ENCODE measurements at regions not wholly inside any gene's neighbourhood (a gene's known extent, or its start where the extent isn't known, plus 50 kb on each side); places are given as distances from the start of the nearest gene placed in this dataset.
"Not testable (repeated sequence)": the region's sequence is repeated elsewhere in the genome, so short reads cannot be mapped to it uniquely, and the experiment has no call there.

DNA sequence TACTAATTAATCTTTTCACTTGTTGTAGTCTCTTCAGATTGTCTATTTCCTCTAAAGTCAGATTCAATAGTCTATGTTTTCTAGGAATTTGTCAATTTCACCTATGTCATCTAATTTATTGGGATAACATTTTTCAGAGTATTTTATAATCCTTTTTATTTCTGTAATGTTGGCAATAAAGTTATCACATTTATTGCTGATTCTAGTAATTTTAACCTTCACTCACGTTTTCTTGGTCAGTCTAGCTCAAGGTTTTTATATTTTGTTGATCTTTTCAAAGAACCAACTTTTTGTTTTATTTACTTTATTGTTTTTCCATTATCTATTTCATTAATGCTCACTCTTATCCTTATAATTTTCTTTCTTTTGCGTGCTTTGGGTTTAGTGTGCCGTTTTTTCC, 97.9 kb upstream of the GNG12 start:
- DNase-seq (ENCODE audit: low read depth): no peak
- Histone ChIP-seq H3K4me3 (ENCODE audit: low read length) (no peak overlapping the region), H3K27me3 (replicated peaks; ENCODE audit: control insufficient read depth, insufficient read depth, low read length) (no peaks in the 10 kb centered on the region), H3K9ac (ENCODE audit: low read length) (no peak overlapping the region), H3K9me3 (ENCODE audit: control insufficient read depth, low read length) (no peaks in the 10 kb centered on the region), H3K36me3 (ENCODE audit: control insufficient read depth, insufficient read depth, low read length, severe bottlenecking) (no peaks in the 10 kb centered on the region), H3K4me1 (ENCODE audit: control insufficient read depth, insufficient read depth, low read length) (peaks cover 5% of the 10 kb centered on the region)

- H3K9me3 ChIP-seq (ENCODE audit: control insufficient read depth, low read length): no peaks in the 10 kb centered on the region
- no peak overlapping the region for H3K9ac ChIP-seq (ENCODE audit: low read length)
- H3K36me3 ChIP-seq (ENCODE audit: control insufficient read depth, insufficient read depth, low read length, severe bottlenecking): no peaks in the 10 kb centered on the region
- no peak for DNase-seq (ENCODE audit: low read depth)
- peaks cover 18% of the 10 kb centered on the region for H3K4me1 ChIP-seq (ENCODE audit: control insufficient read depth, insufficient read depth, low read length)
- H3K27me3 ChIP-seq (replicated peaks; ENCODE audit: control insufficient read depth, insufficient read depth, low read length): no peaks in the 10 kb centered on the region
- H3K4me3 ChIP-seq (ENCODE audit: low read length): no peak overlapping the region
These were observed 89.8 kb upstream of the GNG12 start for GRCh38 chr1:67923074-67923473.

DNA sequence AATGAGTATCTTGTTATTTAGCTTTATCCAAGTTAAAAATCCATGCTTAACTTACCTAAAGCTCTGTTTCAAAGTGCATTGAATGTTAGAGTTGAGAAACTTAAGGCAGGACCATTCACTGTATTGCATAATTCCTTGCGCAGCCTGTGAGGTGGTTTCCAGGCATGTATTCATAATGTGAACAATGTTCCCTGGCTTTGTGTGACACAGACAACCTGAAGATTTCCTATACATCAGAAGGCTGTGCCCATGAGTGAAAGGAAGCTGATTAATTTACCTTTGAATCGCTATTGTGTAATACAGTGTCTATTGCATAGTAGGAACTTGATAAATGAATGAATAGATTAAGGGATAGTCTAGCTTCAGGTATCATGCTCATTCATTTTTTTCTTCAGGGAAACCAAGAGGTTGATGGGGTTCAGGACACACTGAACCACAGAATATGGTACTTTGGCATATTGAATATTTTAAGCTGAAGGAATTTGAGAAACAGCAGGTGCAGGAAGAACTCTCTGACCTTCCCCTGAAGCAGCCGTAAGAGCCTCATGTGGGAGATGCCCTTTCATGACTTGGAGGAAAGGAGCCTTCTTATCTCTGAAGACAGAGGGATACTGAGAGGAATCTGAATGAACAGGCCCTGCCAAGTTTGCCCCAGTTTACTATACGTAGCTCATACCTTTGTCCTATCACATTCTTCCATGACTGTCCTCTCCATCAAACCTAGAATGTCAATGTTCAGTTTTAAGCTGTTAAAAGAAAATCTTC, 88.6 kb upstream of the GNG12 start:
- H3K4me3 ChIP-seq (ENCODE audit: low read length): no peak overlapping the region

DNA sequence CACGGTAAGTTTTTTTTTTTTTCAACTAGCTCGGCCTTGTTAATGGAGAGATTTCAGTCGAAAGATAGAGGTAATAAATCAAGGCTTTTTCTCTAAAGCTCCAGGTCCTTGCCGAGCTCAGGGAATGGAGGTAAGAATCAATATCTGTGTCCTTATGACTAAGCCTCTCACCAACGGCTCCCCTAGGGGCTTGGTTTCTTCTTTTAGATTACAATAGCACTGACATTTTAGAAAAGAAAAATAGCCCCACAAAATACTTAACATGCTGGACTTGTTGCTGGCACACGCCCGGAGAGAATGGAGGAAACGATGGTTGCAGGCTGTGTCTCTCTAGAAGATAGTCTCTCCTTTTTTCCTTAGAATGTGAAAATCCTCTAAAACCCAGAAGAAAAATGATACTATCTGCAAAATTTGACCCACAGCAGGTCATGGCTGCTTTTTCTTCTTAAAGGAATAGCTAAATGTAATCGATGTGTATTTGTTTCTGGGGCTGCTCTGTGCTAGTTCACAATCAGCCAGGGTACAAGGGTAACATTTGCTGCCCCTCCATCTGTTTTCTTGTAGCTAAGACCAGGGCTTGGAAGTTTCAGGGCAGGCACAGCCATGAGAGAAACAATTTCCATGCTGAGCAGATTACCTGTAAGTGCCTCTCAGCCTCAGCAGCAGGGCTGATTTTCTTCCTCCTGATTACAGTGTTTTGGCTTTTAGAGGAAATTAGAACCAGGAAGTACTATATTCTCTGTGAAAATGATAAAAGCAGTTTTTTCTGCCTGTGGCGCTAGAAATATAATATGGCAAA, 86.2 kb upstream of the GNG12 start:
- Histone ChIP-seq H3K36me3 (ENCODE audit: control insufficient read depth, insufficient read depth, low read length, severe bottlenecking) (no peaks in the 10 kb centered on the region), H3K9me3 (ENCODE audit: control insufficient read depth, low read length) (no peaks in the 10 kb centered on the region), H3K4me1 (ENCODE audit: control insufficient read depth, insufficient read depth, low read length) (peaks cover 10% of the 10 kb centered on the region), H3K4me3 (ENCODE audit: low read length) (no peak overlapping the region), H3K27me3 (replicated peaks; ENCODE audit: control insufficient read depth, insufficient read depth, low read length) (no peaks in the 10 kb centered on the region), H3K9ac (ENCODE audit: low read length) (no peak overlapping the region)
- no peak for DNase-seq (ENCODE audit: low read depth)

More for the DNA sequence above, 88.6 kb upstream of the GNG12 start:
- Histone ChIP-seq H3K4me1 (ENCODE audit: control insufficient read depth, insufficient read depth, low read length) (peaks cover 15% of the 10 kb centered on the region), H3K27me3 (replicated peaks; ENCODE audit: control insufficient read depth, insufficient read depth, low read length) (no peaks in the 10 kb centered on the region), H3K9me3 (ENCODE audit: control insufficient read depth, low read length) (no peaks in the 10 kb centered on the region), H3K36me3 (ENCODE audit: control insufficient read depth, insufficient read depth, low read length, severe bottlenecking) (no peaks in the 10 kb centered on the region), H3K9ac (ENCODE audit: low read length) (no peak overlapping the region)
- no peak for DNase-seq (ENCODE audit: low read depth)

DNA sequence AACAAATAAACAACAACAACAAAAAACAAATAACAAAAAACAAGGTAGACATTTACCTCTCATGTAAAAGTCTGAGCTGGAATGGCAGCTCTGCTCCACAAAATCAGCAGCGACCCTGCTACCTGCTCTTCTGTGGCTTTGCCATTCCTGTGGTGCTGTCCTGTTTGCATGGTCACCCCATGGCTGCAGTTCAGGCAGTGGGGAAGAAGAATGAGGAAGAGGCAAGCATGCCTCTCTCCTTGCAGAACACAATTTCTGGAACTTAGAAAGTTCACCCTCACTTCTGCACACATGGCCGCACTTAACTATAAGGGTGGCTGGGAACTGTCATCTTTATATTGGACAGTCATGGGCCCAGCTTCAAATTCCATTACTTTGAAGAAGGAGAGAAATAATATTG, 84.8 kb upstream of the GNG12 start:
- H3K9me3 ChIP-seq (ENCODE audit: control insufficient read depth, low read length): no peaks in the 10 kb centered on the region
- no peaks in the 10 kb centered on the region for H3K36me3 ChIP-seq (ENCODE audit: control insufficient read depth, insufficient read depth, low read length, severe bottlenecking)
- peaks cover 3% of the 10 kb centered on the region for H3K4me1 ChIP-seq (ENCODE audit: control insufficient read depth, insufficient read depth, low read length)
- H3K4me3 ChIP-seq (ENCODE audit: low read length): no peak overlapping the region
- no peaks in the 10 kb centered on the region for H3K27me3 ChIP-seq (replicated peaks; ENCODE audit: control insufficient read depth, insufficient read depth, low read length)
- DNase-seq (ENCODE audit: low read depth): no peak
- no peak overlapping the region for H3K9ac ChIP-seq (ENCODE audit: low read length)

GRCh38 chr1:67917006-67917405, 83.7 kb upstream of the GNG12 start:
- no peak for DNase-seq (ENCODE audit: low read depth)
- Histone ChIP-seq H3K9ac (ENCODE audit: low read length) (no peak overlapping the region), H3K4me3 (ENCODE audit: low read length) (no peak overlapping the region), H3K36me3 (ENCODE audit: control insufficient read depth, insufficient read depth, low read length, severe bottlenecking) (no peaks in the 10 kb centered on the region), H3K4me1 (ENCODE audit: control insufficient read depth, insufficient read depth, low read length) (peaks cover 3% of the 10 kb centered on the region), H3K9me3 (ENCODE audit: control insufficient read depth, low read length) (no peaks in the 10 kb centered on the region), H3K27me3 (replicated peaks; ENCODE audit: control insufficient read depth, insufficient read depth, low read length) (no peaks in the 10 kb centered on the region)

DNA sequence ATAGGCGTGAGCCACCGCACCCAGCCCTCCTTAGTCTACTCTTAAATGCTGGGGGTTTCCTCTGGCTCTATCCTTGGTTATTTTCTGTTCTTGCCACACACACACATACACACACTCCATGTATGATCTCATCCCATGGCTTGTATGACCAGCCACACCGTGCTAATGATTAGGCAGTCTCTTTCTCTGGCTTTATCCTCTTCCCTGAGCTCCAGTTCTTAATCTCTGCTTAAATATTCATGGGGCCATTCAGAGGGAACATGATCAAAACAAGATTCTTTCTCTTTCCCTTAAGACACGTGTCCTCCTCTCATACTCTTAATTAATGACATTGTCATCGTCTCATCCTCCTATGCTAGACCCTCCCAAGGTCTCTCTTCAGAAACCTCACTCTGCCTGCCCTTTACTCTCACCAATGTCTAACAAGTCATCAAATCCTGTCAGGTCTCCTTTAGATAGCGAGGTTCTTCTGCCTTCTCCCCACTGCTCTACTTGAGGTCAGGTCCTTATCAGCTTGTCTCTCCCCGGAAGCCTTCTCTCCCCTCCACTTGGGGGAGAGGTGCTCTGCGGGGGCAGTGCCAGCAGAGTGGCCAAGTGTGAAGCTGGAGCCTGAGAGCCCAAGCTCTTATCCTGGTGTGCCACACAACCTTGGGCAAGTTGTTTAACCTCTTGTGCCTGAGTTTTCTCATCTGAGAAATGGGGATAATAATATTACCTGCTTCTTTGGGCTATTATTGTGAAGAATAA, 83.0 kb upstream of the GNG12 start:
- no peak overlapping the region for H3K9ac ChIP-seq (ENCODE audit: low read length)
- H3K4me1 ChIP-seq (ENCODE audit: control insufficient read depth, insufficient read depth, low read length): peaks cover 3% of the 10 kb centered on the region
- DNase-seq (ENCODE audit: low read depth): no peak
- no peaks in the 10 kb centered on the region for H3K36me3 ChIP-seq (ENCODE audit: control insufficient read depth, insufficient read depth, low read length, severe bottlenecking)
- H3K27me3 ChIP-seq (replicated peaks; ENCODE audit: control insufficient read depth, insufficient read depth, low read length): no peaks in the 10 kb centered on the region
- H3K9me3 ChIP-seq (ENCODE audit: control insufficient read depth, low read length): no peaks in the 10 kb centered on the region
- H3K4me3 ChIP-seq (ENCODE audit: low read length): no peak overlapping the region

DNA sequence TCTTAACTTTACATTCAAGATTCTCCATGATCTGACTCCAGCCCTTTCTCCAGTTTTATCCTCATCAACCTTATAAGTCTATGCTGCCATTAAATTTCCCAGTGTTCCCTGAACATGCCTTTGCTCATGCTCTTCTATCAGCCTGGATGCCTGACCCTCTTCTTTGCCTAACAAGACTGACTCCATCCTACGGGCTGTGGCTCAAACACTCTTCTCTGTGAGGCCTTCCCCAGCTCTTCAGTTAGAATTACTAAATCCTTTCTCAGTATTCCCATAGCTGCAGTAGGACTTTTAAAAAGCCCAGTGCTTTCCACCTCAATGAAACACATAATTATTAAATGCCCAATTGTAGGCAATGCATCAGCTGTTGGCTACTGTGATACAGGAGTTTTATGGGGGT, 76.5 kb upstream of the GNG12 start:
- no peak for DNase-seq (ENCODE audit: low read depth)
- Histone ChIP-seq H3K9ac (ENCODE audit: low read length) (no peak overlapping the region), H3K9me3 (ENCODE audit: control insufficient read depth, low read length) (no peaks in the 10 kb centered on the region), H3K4me3 (ENCODE audit: low read length) (no peak overlapping the region), H3K27me3 (replicated peaks; ENCODE audit: control insufficient read depth, insufficient read depth, low read length) (no peaks in the 10 kb centered on the region), H3K36me3 (ENCODE audit: control insufficient read depth, insufficient read depth, low read length, severe bottlenecking) (no peaks in the 10 kb centered on the region), H3K4me1 (ENCODE audit: control insufficient read depth, insufficient read depth, low read length) (no peaks in the 10 kb centered on the region)

- H3K9me3 ChIP-seq (ENCODE audit: control insufficient read depth, low read length): no peaks in the 10 kb centered on the region
- no peak overlapping the region for H3K9ac ChIP-seq (ENCODE audit: low read length)
- H3K27me3 ChIP-seq (replicated peaks; ENCODE audit: control insufficient read depth, insufficient read depth, low read length): no peaks in the 10 kb centered on the region
- H3K36me3 ChIP-seq (ENCODE audit: control insufficient read depth, insufficient read depth, low read length, severe bottlenecking): no peaks in the 10 kb centered on the region
- no peaks in the 10 kb centered on the region for H3K4me1 ChIP-seq (ENCODE audit: control insufficient read depth, insufficient read depth, low read length)
- H3K4me3 ChIP-seq (ENCODE audit: low read length): no peak overlapping the region
- no peak for DNase-seq (ENCODE audit: low read depth)
These were observed 75.1 kb upstream of the GNG12 start for GRCh38 chr1:67908250-67908936.

DNA sequence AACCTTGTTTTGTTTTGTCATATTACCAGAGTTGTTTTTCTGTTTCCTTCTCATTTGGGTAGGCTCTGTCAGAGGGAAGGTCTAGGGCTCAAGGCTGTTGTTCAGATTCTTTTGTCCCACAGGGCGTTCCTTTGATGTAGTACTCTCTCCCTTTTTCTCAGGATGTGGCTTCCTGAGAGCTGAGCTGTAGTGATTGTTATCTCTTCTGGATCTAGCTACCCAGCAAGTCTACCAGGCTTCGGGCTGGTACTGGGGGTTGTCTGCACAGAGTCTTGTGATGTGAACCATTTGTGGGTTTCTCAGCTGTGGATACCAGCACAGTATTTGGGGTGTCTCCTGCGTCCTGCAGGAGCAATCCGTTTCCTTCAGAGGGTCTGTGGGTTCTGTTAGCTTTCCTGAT, 74.2 kb upstream of the GNG12 start:
- not testable (repeated sequence) for H3K27me3 ChIP-seq (replicated peaks; ENCODE audit: control insufficient read depth, insufficient read depth, low read length); DNase-seq (ENCODE audit: low read depth); H3K4me1 ChIP-seq (ENCODE audit: control insufficient read depth, insufficient read depth, low read length); H3K4me3 ChIP-seq (ENCODE audit: low read length); H3K9me3 ChIP-seq (ENCODE audit: control insufficient read depth, low read length); H3K9ac ChIP-seq (ENCODE audit: low read length); H3K36me3 ChIP-seq (ENCODE audit: control insufficient read depth, insufficient read depth, low read length, severe bottlenecking)

DNA sequence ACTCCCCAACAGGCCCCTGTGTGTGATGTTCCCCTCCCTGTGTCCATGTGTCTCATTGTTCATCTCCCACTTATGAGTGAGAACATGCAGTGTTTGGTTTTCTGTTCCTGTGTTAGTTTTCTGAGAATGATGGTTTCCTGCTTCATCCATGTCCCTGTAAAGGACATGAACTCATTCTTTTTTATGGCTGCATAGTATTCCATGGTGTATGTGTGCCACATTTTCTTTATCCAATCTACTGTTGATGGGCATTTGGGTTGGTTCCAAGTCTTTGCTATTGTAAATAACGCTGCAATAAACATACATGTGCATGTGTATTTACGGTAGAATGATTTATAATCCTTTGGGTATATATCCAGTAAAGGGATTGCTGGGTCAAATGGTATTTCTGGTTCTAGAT, 72.7 kb upstream of the GNG12 start:
- not testable (repeated sequence) for H3K36me3 ChIP-seq (ENCODE audit: control insufficient read depth, insufficient read depth, low read length, severe bottlenecking); H3K4me1 ChIP-seq (ENCODE audit: control insufficient read depth, insufficient read depth, low read length); H3K9me3 ChIP-seq (ENCODE audit: control insufficient read depth, low read length); H3K9ac ChIP-seq (ENCODE audit: low read length); DNase-seq (ENCODE audit: low read depth); H3K27me3 ChIP-seq (replicated peaks; ENCODE audit: control insufficient read depth, insufficient read depth, low read length); H3K4me3 ChIP-seq (ENCODE audit: low read length)

Data from adipocyte (in vitro differentiated cells).